Upper lobe of left lung (tissue), 4 donors: ENCODE measurements at regions not wholly inside any gene's neighbourhood (a gene's known extent, or its start where the extent isn't known, plus 50 kb on each side); places are given as distances from the start of the nearest gene placed in this dataset.

Source experiments
- EP300 ChIP-seq, 4 donors: sonication (generic); formaldehyde crosslinking; IDR thresholded peaks; one replicate each; pipeline ENCODE4 v1.5.1; 2017; ENCODE audit warnings: antibody characterized with exemption in 4 of 4, control low read depth in 2 of 4
- TF ChIP-seq, protein P1 (sequence below), 6 experiments: fragments of 450-650 bp in 4 of 6; fragments of 200-600 bp in 2 of 6; sonication (generic) in 2 of 6; IDR thresholded peaks; one replicate each; pipeline ENCODE4 v1.5.1; 2016 to 2019; ENCODE audit warnings: antibody characterized with exemption in 6 of 6

- TF ChIP-seq, protein P1, sequence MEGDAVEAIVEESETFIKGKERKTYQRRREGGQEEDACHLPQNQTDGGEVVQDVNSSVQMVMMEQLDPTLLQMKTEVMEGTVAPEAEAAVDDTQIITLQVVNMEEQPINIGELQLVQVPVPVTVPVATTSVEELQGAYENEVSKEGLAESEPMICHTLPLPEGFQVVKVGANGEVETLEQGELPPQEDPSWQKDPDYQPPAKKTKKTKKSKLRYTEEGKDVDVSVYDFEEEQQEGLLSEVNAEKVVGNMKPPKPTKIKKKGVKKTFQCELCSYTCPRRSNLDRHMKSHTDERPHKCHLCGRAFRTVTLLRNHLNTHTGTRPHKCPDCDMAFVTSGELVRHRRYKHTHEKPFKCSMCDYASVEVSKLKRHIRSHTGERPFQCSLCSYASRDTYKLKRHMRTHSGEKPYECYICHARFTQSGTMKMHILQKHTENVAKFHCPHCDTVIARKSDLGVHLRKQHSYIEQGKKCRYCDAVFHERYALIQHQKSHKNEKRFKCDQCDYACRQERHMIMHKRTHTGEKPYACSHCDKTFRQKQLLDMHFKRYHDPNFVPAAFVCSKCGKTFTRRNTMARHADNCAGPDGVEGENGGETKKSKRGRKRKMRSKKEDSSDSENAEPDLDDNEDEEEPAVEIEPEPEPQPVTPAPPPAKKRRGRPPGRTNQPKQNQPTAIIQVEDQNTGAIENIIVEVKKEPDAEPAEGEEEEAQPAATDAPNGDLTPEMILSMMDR (IDR thresholded peaks at IDR 0.05) = no peak
- no peak for TF ChIP-seq EP300 (IDR thresholded peaks at IDR 0.05)
These were observed 451.4 kb upstream of the ARPP21 start for GRCh38 chr3:35187908-35188307.
